HCT116 (cell line): ENCODE measurements at regions not wholly inside any gene's neighbourhood (a gene's known extent, or its start where the extent isn't known, plus 50 kb on each side); places are given as distances from the start of the nearest gene placed in this dataset.

ENCODE experiments used
- ATAC-seq: fragments of 200-7000 bp; cut with Tn5 transposase; 2 replicates; pipeline ENCODE4 v1.9.1; 2020; ENCODE audit warnings: mild to moderate bottlenecking, moderate library complexity
- BruUV-seq: library from RNA; stranded (reverse); fragments of 400-500 nt; replicated peaks from 2 replicates; lab custom pipeline; 2021; lab: Mats Ljungman, UMichigan
- CTCF ChIA-PET: fragments of 300-600 bp; sonication (Branson Sonifier 250); formaldehyde crosslinking; loops from one replicate; lab custom pipeline; 2021; ENCODE audit warnings: antibody characterized with exemption; lab: Charles Lee
- POLR2A ChIA-PET: fragments of 300-600, 350-600 bp; sonication (Branson Sonifier 250); formaldehyde crosslinking; loops from one replicate; lab custom pipeline; 2021; ENCODE audit warnings: antibody characterized with exemption; lab: Charles Lee
- RAD21 ChIA-PET, 2 experiments: fragments of 300-600 bp; sonication (Branson Sonifier 250); formaldehyde crosslinking; loops; one replicate each; lab custom pipeline; 2023; ENCODE audit warnings: low total read pairs in 2 of 2; ENCODE audit not compliant: uncharacterized antibody in 2 of 2, unreplicated experiment in 2 of 2, low non-redundant PET in 1 of 2; lab: Charles Lee
- DNase-seq: peaks from one replicate; pipeline ENCODE4 v3.0.0-alpha.2; 2010; ENCODE audit warnings: low read depth, low spot score
- H2AFZ ChIP-seq: fragments of 200-600 bp; shearing (Covaris generic), sonication (generic); 2 replicates; pipeline ENCODE4 v1.6.1; 2017; ENCODE audit warnings: low read depth, mixed run types, mixed read lengths, antibody characterized with exemption, low read length; ENCODE audit not compliant: poor library complexity, severe bottlenecking
- H3K27ac ChIP-seq: 2 replicates; pipeline ENCODE4 v1.5.1; 2012; ENCODE audit warnings: low read depth, low read length
- H3K27me3 ChIP-seq: fragments of 200-600 bp; sonication (generic); 2 replicates; pipeline ENCODE4 v1.6.1; 2016; ENCODE audit warnings: mixed run types, low read length, mixed read lengths; ENCODE audit not compliant: insufficient read depth
- H3K36me3 ChIP-seq, 2 experiments: fragments of 200-500 bp in 1 of 2; fragments of 200-600 bp in 1 of 2; sonication (Bioruptor generic) in 1 of 2; sonication (generic) in 1 of 2; 2 replicates each; pipeline versions ENCODE4 v1.5.1 to v1.6.1; 2014 to 2016; ENCODE audit warnings: low read length in 2 of 2, inconsistent platforms in 1 of 2, mixed read lengths in 1 of 2, mixed run types in 1 of 2; ENCODE audit not compliant: insufficient read depth in 2 of 2, control insufficient read depth in 1 of 2
- H3K4me1 ChIP-seq, 2 experiments: fragments of 200-600 bp in 1 of 2; sonication (generic) in 1 of 2; 2 replicates each; pipeline versions ENCODE4 v1.5.1 to v1.6.1; 2012 to 2017; ENCODE audit warnings: low read length in 2 of 2, inconsistent platforms in 1 of 2, mild to moderate bottlenecking in 1 of 2, mixed read lengths in 1 of 2, mixed run types in 1 of 2, moderate library complexity in 1 of 2; ENCODE audit not compliant: insufficient read depth in 2 of 2, control insufficient read depth in 1 of 2
- H3K4me2 ChIP-seq: fragments of 200-600 bp; sonication (generic); 2 replicates; pipeline ENCODE4 v1.6.1; 2017; ENCODE audit warnings: mixed run types, low read length, mixed read lengths
- H3K4me3 ChIP-seq, 2 experiments: fragments of 200-600 bp in 1 of 2; sonication (generic) in 1 of 2; replicated peaks in 1 of 2; 2 replicates each; pipeline ENCODE4 v1.5.1; 2011 to 2016; ENCODE audit warnings: low read length in 2 of 2, control low read depth in 1 of 2, low read depth in 1 of 2, mild to moderate bottlenecking in 1 of 2, mixed read lengths in 1 of 2, mixed run types in 1 of 2
- H3K79me2 ChIP-seq: fragments of 200-600 bp; sonication (generic); 2 replicates; pipeline ENCODE4 v1.6.1; 2017; ENCODE audit warnings: mild to moderate bottlenecking, mixed run types, low read length, moderate library complexity, mixed read lengths; ENCODE audit not compliant: insufficient read depth
- H3K9ac ChIP-seq: fragments of 200-600 bp; sonication (generic); 2 replicates; pipeline ENCODE4 v1.6.1; 2016; ENCODE audit warnings: low read length, mixed read lengths
- H3K9me2 ChIP-seq: fragments of 200-600 bp; sonication (generic), shearing (Covaris generic); 2 replicates; pipeline ENCODE4 v1.6.1; 2017; ENCODE audit warnings: mixed run types, mild to moderate bottlenecking, moderate library complexity; ENCODE audit not compliant: insufficient read depth
- H3K9me3 ChIP-seq, 2 experiments: fragments of 200-500 bp in 1 of 2; fragments of 200-600 bp in 1 of 2; sonication (Bioruptor generic) in 1 of 2; sonication (generic) in 1 of 2; 2 replicates each; pipeline ENCODE4 v1.6.1; 2014 to 2017; ENCODE audit warnings: low read length in 2 of 2, mixed read lengths in 2 of 2, inconsistent platforms in 1 of 2, low read depth in 1 of 2, mild to moderate bottlenecking in 1 of 2, mixed run types in 1 of 2, moderate library complexity in 1 of 2; ENCODE audit not compliant: control insufficient read depth in 1 of 2, insufficient read depth in 1 of 2
- H4K20me1 ChIP-seq: fragments of 200-600 bp; sonication (generic), shearing (Covaris generic); 2 replicates; pipeline ENCODE4 v1.6.1; 2017; ENCODE audit warnings: mixed run types, mild to moderate bottlenecking, moderate library complexity; ENCODE audit not compliant: insufficient read depth
- ATF3 ChIP-seq: IDR thresholded peaks from 2 replicates; pipeline ENCODE4 v1.6.1; 2012
- CBX3 ChIP-seq: IDR thresholded peaks from 2 replicates; pipeline ENCODE4 v1.6.1; 2012; ENCODE audit warnings: low read depth
- CEBPB ChIP-seq: IDR thresholded peaks from 2 replicates; pipeline ENCODE4 v1.6.1; 2012; ENCODE audit warnings: low read depth
- CTCF ChIP-seq, 3 experiments: fragments of 200-600 bp in 1 of 3; sonication (generic) in 1 of 3; IDR thresholded peaks in 2 of 3; conservative IDR thresholded peaks in 1 of 3; 2 replicates each; pipeline ENCODE4 v1.5.1; 2012 to 2017; ENCODE audit warnings: low read depth in 2 of 3, low read length in 2 of 3, antibody characterized with exemption in 1 of 3, borderline replicate concordance in 1 of 3, control low read depth in 1 of 3, mild to moderate bottlenecking in 1 of 3, mixed read lengths in 1 of 3, mixed run types in 1 of 3, moderate library complexity in 1 of 3; ENCODE audit not compliant: insufficient read depth in 1 of 3
- EGR1 ChIP-seq: IDR thresholded peaks from 2 replicates; pipeline ENCODE4 v1.6.1; 2012; ENCODE audit warnings: low read depth
- EZH2 ChIP-seq: fragments of 200-600 bp; sonication (generic); IDR thresholded peaks from 2 replicates; pipeline ENCODE4 v1.6.1; 2017; ENCODE audit warnings: antibody characterized with exemption, mixed run types
- EZH2phosphoT487 ChIP-seq: fragments of 200-600 bp; IDR thresholded peaks from 2 replicates; pipeline ENCODE4 v1.6.1; 2018; ENCODE audit warnings: antibody characterized with exemption, borderline replicate concordance
- FOSL1 ChIP-seq: IDR thresholded peaks from 2 replicates; pipeline ENCODE4 v1.6.1; 2012; ENCODE audit warnings: low read depth
- MAX ChIP-seq: IDR thresholded peaks from 2 replicates; pipeline ENCODE4 v1.6.1; 2012
- RAD21 ChIP-seq: IDR thresholded peaks from 2 replicates; pipeline ENCODE4 v1.6.1; 2012; ENCODE audit warnings: low read depth, mild to moderate bottlenecking
- REST ChIP-seq: IDR thresholded peaks from 2 replicates; pipeline ENCODE4 v1.6.1; 2012; ENCODE audit warnings: low read depth
- SIN3A ChIP-seq: IDR thresholded peaks from 2 replicates; pipeline ENCODE4 v1.6.1; 2012; ENCODE audit warnings: low read depth
- SP1 ChIP-seq: IDR thresholded peaks from 2 replicates; pipeline ENCODE4 v1.6.1; 2012; ENCODE audit warnings: low read depth
- SRF ChIP-seq: IDR thresholded peaks from 2 replicates; pipeline ENCODE4 v1.6.1; 2012; ENCODE audit warnings: low read depth
- TCF7L2 ChIP-seq: IDR thresholded peaks from 2 replicates; pipeline ENCODE4 v1.7.0; 2011; ENCODE audit warnings: borderline replicate concordance, inconsistent platforms; ENCODE audit not compliant: insufficient read depth, insufficient read length; ENCODE audit errors: extremely low read depth
- YY1 ChIP-seq: IDR thresholded peaks from 2 replicates; pipeline ENCODE4 v1.6.1; 2011; ENCODE audit warnings: low read length, low read depth, moderate library complexity, mild to moderate bottlenecking; ENCODE audit not compliant: insufficient replicate concordance; ENCODE audit errors: extremely low read depth
- ZFX ChIP-seq: fragments of 450-650 bp; IDR thresholded peaks from 2 replicates; pipeline ENCODE4 v1.6.1; 2017
- ZNF274 ChIP-seq: fragments of 200-500 bp; sonication (Bioruptor generic); IDR thresholded peaks from 2 replicates; pipeline ENCODE4 v1.6.1; 2014; ENCODE audit warnings: mild to moderate bottlenecking, low read depth, low read length, inconsistent platforms
- intact Hi-C: fragments of 100-400 bp; cut with micrococcal nuclease; formaldehyde crosslinking; loops from 2 replicates; pipeline ENCODE4 v1.10.0; 2022
- TF ChIP-seq, protein P1 (sequence below): IDR thresholded peaks from 2 replicates; pipeline ENCODE4 v1.6.1; 2011; ENCODE audit warnings: mild to moderate bottlenecking, low read length, moderate library complexity; ENCODE audit not compliant: insufficient replicate concordance; ENCODE audit errors: extremely low read depth

- no peak overlapping the region for H3K27ac ChIP-seq
- ATAC-seq (no peak), DNase-seq (no peak)
- H3K9me2 ChIP-seq = no peaks in the 10 kb centered on the region
- CTCF ChIA-PET = no interaction called here
- no peaks in the 10 kb centered on the region for H3K36me3 ChIP-seq
- no peaks in the 10 kb centered on the region for H3K27me3 ChIP-seq
- H3K9ac ChIP-seq = no peak overlapping the region
- POLR2A ChIA-PET = no interaction called here
- RAD21 ChIA-PET = no interaction called here
- no peak overlapping the region for H3K4me3 ChIP-seq
- no peaks in the 10 kb centered on the region for H4K20me1 ChIP-seq
- TF ChIP-seq ATF3 (no peak), YY1 (no peak), RAD21 (no peak), CBX3 (no peak), TCF7L2 (no peak), SRF (no peak), ZNF274 (no peak), REST (no peak), EZH2 (no peak), CEBPB (no peak), SIN3A (no peak), EGR1 (no peak), SP1 (no peak), ZFX (no peak), CTCF (IDR thresholded peaks at IDR 0.05 in 2 of 3, conservative IDR thresholded peaks at IDR 0.05 in 1 of 3; ENCODE audit: borderline replicate concordance in 1 of 3, insufficient read depth in 1 of 3, low read depth in 2 of 3, low read length in 2 of 3) (no peak), EZH2phosphoT487 (no peak), FOSL1 (no peak), MAX (no peak)
- TF ChIP-seq, protein P1, sequence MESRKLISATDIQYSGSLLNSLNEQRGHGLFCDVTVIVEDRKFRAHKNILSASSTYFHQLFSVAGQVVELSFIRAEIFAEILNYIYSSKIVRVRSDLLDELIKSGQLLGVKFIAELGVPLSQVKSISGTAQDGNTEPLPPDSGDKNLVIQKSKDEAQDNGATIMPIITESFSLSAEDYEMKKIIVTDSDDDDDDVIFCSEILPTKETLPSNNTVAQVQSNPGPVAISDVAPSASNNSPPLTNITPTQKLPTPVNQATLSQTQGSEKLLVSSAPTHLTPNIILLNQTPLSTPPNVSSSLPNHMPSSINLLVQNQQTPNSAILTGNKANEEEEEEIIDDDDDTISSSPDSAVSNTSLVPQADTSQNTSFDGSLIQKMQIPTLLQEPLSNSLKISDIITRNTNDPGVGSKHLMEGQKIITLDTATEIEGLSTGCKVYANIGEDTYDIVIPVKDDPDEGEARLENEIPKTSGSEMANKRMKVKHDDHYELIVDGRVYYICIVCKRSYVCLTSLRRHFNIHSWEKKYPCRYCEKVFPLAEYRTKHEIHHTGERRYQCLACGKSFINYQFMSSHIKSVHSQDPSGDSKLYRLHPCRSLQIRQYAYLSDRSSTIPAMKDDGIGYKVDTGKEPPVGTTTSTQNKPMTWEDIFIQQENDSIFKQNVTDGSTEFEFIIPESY = no peak
- H3K9me3 ChIP-seq = no peaks in the 10 kb centered on the region
- no peak overlapping the region for H2AFZ ChIP-seq
- intact Hi-C loops = no loop called here
- no peak overlapping the region for H3K4me2 ChIP-seq
- H3K79me2 ChIP-seq = no peaks in the 10 kb centered on the region
- no peaks in the 10 kb centered on the region for H3K4me1 ChIP-seq
- BruUV-seq = no TSS peak
Observed at GRCh38 chr9:602716-603115, 238.8 kb upstream of the DMRT1 start.
